Spleen (tissue), 7 donors: ENCODE measurements at regions not wholly inside any gene's neighbourhood (a gene's known extent, or its start where the extent isn't known, plus 50 kb on each side); places are given as distances from the start of the nearest gene placed in this dataset.

Source experiments
- POLR2A ChIP-seq, 3 donors: fragments of 450-650 bp; IDR thresholded peaks; one replicate each; pipeline ENCODE4 v1.5.1; 2017; ENCODE audit warnings: antibody characterized with exemption in 3 of 3, mild to moderate bottlenecking in 1 of 3
- POLR2AphosphoS5 ChIP-seq, 3 donors: sonication (generic); formaldehyde crosslinking; IDR thresholded peaks; one replicate each; pipeline ENCODE4 v1.5.1; 2017; ENCODE audit warnings: antibody characterized with exemption in 3 of 3
- TF ChIP-seq, protein P1 (sequence below), 11 experiments: fragments of 200-600 bp in 7 of 11; fragments of 450-650 bp in 4 of 11; sonication (generic) in 4 of 11; IDR thresholded peaks in 8 of 11; conservative IDR thresholded peaks in 3 of 11; 1 replicate in 7 of 11; 2 replicates in 4 of 11; pipeline versions ENCODE4 v1.4.0 to v1.8.0; 2016 to 2021; ENCODE audit warnings: antibody characterized with exemption in 11 of 11, inconsistent platforms in 4 of 11, mild to moderate bottlenecking in 1 of 11
- donor health status: DM: no; HTN: no; CAD: no; lungs with moderate emphysema.
- donor health status: DM: no; HTN: no; CAD: no.
- donor health status: DM: no; HTN: no; CAD: no.

DNA sequence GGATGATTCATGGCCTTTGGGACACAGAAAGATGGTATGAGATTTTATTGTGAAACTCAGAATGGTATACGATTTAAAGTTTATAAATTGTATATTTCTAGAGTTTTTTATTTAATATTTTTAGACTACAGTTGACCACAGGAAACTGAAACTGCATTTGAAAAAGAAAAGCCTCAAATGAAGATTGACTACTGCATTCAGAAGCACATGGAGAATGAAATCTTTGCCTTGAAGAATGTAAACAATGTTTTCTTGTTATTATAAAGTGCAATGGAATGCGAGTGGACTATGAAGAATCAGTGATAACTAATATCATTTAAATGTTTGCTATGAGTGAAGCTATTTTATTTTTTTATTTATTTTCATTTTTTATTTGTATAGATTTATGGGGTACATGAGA lies 169.1 kb upstream of the CDH18 start:
- TF ChIP-seq, protein P1, sequence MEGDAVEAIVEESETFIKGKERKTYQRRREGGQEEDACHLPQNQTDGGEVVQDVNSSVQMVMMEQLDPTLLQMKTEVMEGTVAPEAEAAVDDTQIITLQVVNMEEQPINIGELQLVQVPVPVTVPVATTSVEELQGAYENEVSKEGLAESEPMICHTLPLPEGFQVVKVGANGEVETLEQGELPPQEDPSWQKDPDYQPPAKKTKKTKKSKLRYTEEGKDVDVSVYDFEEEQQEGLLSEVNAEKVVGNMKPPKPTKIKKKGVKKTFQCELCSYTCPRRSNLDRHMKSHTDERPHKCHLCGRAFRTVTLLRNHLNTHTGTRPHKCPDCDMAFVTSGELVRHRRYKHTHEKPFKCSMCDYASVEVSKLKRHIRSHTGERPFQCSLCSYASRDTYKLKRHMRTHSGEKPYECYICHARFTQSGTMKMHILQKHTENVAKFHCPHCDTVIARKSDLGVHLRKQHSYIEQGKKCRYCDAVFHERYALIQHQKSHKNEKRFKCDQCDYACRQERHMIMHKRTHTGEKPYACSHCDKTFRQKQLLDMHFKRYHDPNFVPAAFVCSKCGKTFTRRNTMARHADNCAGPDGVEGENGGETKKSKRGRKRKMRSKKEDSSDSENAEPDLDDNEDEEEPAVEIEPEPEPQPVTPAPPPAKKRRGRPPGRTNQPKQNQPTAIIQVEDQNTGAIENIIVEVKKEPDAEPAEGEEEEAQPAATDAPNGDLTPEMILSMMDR (IDR thresholded peaks at IDR 0.05 in 8 of 11, conservative IDR thresholded peaks at IDR 0.05 in 3 of 11), result no peak
- TF ChIP-seq POLR2AphosphoS5 (IDR thresholded peaks at IDR 0.05) (no peak), POLR2A (IDR thresholded peaks at IDR 0.05) (no peak)
